MCF 10A (cell line): ENCODE measurements at regions not wholly inside any gene's neighbourhood (a gene's known extent, or its start where the extent isn't known, plus 50 kb on each side); places are given as distances from the start of the nearest gene placed in this dataset.

ENCODE experiments used
- BruUV-seq: library from RNA; stranded (reverse); fragments of 400-500 nt; replicated peaks from 2 replicates; lab custom pipeline; 2021; lab: Mats Ljungman, UMichigan
- CTCF ChIA-PET: fragments of 300-600 bp; sonication (Branson Sonifier 250); formaldehyde crosslinking; extraction: SDS; loops from one replicate; lab custom pipeline; 2021; ENCODE audit warnings: antibody characterized with exemption, inconsistent platforms; lab: Yijun Ruan, JAX
- POLR2A ChIA-PET: fragments of 300-600, 350-650 bp; sonication (Branson Sonifier 250); formaldehyde crosslinking; extraction: SDS; loops from one replicate; lab custom pipeline; 2020; ENCODE audit warnings: antibody characterized with exemption, inconsistent platforms; lab: Yijun Ruan, JAX
- DNase-seq: peaks from one replicate; pipeline ENCODE4 v3.0.0-alpha.2; 2018; ENCODE audit not compliant: unreplicated experiment
- H3K27ac Mint-ChIP-seq: one replicate; pipeline ENCODE4 v1.8.0; 2022; ENCODE audit warnings: mild to moderate bottlenecking, low read depth, mixed read lengths; ENCODE audit not compliant: unreplicated experiment
- H3K27me3 Mint-ChIP-seq: one replicate; pipeline ENCODE4 v1.8.0; 2022; ENCODE audit warnings: mixed read lengths; ENCODE audit not compliant: insufficient read depth, unreplicated experiment
- H3K36me3 Mint-ChIP-seq: one replicate; pipeline ENCODE4 v1.8.0; 2022; ENCODE audit warnings: mild to moderate bottlenecking, moderate library complexity, mixed read lengths; ENCODE audit not compliant: insufficient read depth, unreplicated experiment
- H3K4me1 Mint-ChIP-seq: one replicate; pipeline ENCODE4 v1.8.0; 2022; ENCODE audit warnings: mixed read lengths; ENCODE audit not compliant: insufficient read depth, unreplicated experiment
- H3K4me3 Mint-ChIP-seq: one replicate; pipeline ENCODE4 v1.8.0; 2022; ENCODE audit warnings: mild to moderate bottlenecking, moderate library complexity, mixed read lengths; ENCODE audit not compliant: unreplicated experiment
- H3K9me3 Mint-ChIP-seq: one replicate; pipeline ENCODE4 v1.8.0; 2022; ENCODE audit warnings: mixed read lengths; ENCODE audit not compliant: unreplicated experiment
- intact Hi-C: fragments of 100-400 bp; cut with micrococcal nuclease; formaldehyde crosslinking; loops from 2 replicates; pipeline ENCODE4 v1.14.1; 2022
- TF ChIP-seq, protein P1 (sequence below): fragments of 200-600 bp; IDR thresholded peaks from one replicate; pipeline ENCODE4 v1.8.0; 2022; ENCODE audit warnings: antibody characterized with exemption, mild to moderate bottlenecking; ENCODE audit not compliant: unreplicated experiment

DNA sequence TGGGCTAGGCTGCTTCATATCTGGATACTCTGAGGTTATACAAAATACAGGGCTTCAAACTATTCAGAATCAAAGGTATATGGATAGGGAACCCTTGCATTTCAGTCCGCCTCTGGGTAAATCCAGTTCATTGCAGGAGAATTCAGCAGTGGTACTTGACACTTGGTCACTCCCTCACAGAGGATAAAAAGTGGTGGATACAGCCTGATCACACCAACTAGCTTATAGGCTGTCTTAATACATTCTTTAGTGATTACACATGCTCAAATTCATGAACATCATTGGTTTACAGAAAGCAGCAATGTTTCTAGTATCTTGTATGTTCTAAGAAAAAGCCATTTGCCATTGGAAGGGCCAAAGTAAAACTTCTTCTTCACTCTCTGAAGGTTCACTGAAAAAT lies 104.8 kb upstream of the PDE5A start:
- intact Hi-C loops = no loop called here
- H3K4me3 Mint-ChIP-seq = no peak overlapping the region
- TF ChIP-seq, protein P1, sequence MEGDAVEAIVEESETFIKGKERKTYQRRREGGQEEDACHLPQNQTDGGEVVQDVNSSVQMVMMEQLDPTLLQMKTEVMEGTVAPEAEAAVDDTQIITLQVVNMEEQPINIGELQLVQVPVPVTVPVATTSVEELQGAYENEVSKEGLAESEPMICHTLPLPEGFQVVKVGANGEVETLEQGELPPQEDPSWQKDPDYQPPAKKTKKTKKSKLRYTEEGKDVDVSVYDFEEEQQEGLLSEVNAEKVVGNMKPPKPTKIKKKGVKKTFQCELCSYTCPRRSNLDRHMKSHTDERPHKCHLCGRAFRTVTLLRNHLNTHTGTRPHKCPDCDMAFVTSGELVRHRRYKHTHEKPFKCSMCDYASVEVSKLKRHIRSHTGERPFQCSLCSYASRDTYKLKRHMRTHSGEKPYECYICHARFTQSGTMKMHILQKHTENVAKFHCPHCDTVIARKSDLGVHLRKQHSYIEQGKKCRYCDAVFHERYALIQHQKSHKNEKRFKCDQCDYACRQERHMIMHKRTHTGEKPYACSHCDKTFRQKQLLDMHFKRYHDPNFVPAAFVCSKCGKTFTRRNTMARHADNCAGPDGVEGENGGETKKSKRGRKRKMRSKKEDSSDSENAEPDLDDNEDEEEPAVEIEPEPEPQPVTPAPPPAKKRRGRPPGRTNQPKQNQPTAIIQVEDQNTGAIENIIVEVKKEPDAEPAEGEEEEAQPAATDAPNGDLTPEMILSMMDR = no peak
- no peak overlapping the region for H3K27ac Mint-ChIP-seq
- no peaks in the 10 kb centered on the region for H3K9me3 Mint-ChIP-seq
- CTCF ChIA-PET = interaction anchor here (0.6 to 0.7 kb wide), 2 partner anchors 8 to 165 kb away, joined by 3 read pairs; no protein-coding TSS in a partner anchor
- H3K27me3 Mint-ChIP-seq = no peaks in the 10 kb centered on the region
- peaks cover 45% of the 10 kb centered on the region for H3K4me1 Mint-ChIP-seq
- no peak for DNase-seq
- BruUV-seq = no TSS peak
- H3K36me3 Mint-ChIP-seq = no peaks in the 10 kb centered on the region
- POLR2A ChIA-PET = no interaction called here

DNA sequence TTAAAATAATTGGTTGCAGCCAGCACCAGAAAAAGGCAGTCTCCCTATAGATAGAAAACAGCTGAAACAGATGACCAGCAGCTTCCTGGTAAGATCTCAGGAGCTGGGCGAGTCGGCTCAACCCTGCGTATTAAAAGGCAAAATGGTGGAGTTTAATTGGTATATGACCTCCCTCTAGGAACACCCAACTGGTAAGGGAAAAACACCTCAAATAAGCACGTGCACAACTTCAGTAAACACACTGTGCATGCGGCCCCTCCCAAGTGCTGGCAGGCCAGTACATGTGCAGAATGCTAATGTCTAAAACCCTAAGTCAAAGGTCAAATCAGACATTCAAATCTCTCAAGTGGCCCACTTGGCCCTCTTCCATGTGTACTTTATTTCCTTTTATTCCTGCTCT lies 103.2 kb upstream of the PDE5A start:
- H3K4me3 Mint-ChIP-seq = no peak overlapping the region
- H3K4me1 Mint-ChIP-seq = peaks cover 45% of the 10 kb centered on the region
- no peaks in the 10 kb centered on the region for H3K27me3 Mint-ChIP-seq
- H3K27ac Mint-ChIP-seq = no peak overlapping the region
- H3K9me3 Mint-ChIP-seq = no peaks in the 10 kb centered on the region
- TF ChIP-seq, protein P1 = no peak
- ChIA-PET CTCF (no interaction called here), POLR2A (no interaction called here)
- DNase-seq = no peak
- H3K36me3 Mint-ChIP-seq = no peaks in the 10 kb centered on the region
- no TSS peak for BruUV-seq
- intact Hi-C loops = no loop called here

DNA sequence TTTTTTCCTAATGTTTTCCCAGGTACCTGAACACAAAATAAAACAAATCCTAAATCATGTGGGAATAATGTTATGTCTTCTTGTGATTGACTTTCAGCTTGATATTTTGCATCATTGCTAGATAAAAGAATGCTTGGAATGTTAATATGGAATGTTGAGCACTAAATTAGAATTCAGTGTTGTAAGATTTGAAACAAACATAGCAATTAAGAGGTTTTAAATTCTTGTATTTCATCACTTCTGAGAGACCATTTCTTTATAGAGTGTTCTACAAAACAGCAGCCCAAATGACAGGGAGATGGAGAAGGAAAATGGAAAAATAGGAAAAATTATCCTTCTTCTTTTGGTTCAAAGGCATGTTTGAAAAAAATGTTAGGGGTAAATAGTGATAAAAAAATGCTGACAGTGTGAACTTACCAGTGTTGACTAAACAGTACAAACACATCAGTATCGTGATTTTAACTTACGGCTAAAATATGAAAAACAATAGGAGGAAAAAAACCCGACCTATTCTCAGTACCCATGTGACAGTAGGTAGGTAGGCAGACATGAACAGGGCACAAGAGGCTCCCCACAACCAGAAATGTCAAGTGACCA lies 102.6 kb upstream of the PDE5A start:
- BruUV-seq = no TSS peak
- ChIA-PET POLR2A (interaction anchor here (1.5 kb wide), 1 partner anchor 28 kb away, joined by 3 read pairs; no protein-coding TSS in a partner anchor), CTCF (interaction anchor here (0.6 kb wide), 1 partner anchor 63 kb away, joined by 3 read pairs; no protein-coding TSS in a partner anchor)
- no peak for DNase-seq
- no peaks in the 10 kb centered on the region for H3K9me3 Mint-ChIP-seq
- no peak overlapping the region for H3K4me3 Mint-ChIP-seq
- no peaks in the 10 kb centered on the region for H3K27me3 Mint-ChIP-seq
- TF ChIP-seq, protein P1 = no peak
- no peaks in the 10 kb centered on the region for H3K36me3 Mint-ChIP-seq
- H3K4me1 Mint-ChIP-seq = peaks cover 45% of the 10 kb centered on the region
- intact Hi-C loops = no loop called here
- H3K27ac Mint-ChIP-seq = no peak overlapping the region

DNA sequence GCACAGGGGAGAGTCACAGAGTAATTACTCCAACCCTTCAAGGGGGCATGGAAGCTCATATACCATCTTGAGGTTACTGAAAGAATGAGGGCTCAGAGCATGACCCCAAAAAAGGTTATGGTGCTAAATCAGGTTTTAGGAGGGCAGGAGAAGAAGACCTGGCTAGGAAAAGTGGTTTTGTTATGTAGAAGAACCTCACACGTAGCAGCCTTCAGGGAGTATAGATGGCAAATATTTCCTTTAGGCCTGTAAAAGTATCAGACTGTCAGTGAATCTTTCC lies 102.0 kb upstream of the PDE5A start:
- TF ChIP-seq, protein P1 = no peak
- intact Hi-C loops = no loop called here
- DNase-seq = no peak
- POLR2A ChIA-PET = interaction anchor here (1.5 kb wide), 1 partner anchor 29 kb away, joined by 3 read pairs; no protein-coding TSS in a partner anchor
- no TSS peak for BruUV-seq
- Mint-ChIP-seq H3K4me1 (peaks cover 45% of the 10 kb centered on the region), H3K9me3 (no peaks in the 10 kb centered on the region), H3K27ac (no peak overlapping the region), H3K27me3 (no peaks in the 10 kb centered on the region), H3K4me3 (no peak overlapping the region), H3K36me3 (no peaks in the 10 kb centered on the region)
- CTCF ChIA-PET = interaction anchor here (0.6 kb wide), 1 partner anchor 62 kb away, joined by 3 read pairs; no protein-coding TSS in a partner anchor
